Natural killer cell (primary cell): ENCODE measurements at regions not wholly inside any gene's neighbourhood (a gene's known extent, or its start where the extent isn't known, plus 50 kb on each side); places are given as distances from the start of the nearest gene placed in this dataset.

Source experiments
- ATAC-seq, 3 donors: fragments of 150-1000 bp in 2 of 3; fragments of 200-7000 bp in 1 of 3; cut with Tn5 transposase; 1 replicate in 1 of 3; 2 replicates in 2 of 3; pipeline ENCODE4 v1.10.0; 2021; ENCODE audit warnings: mild to moderate bottlenecking in 2 of 3, moderate library complexity in 2 of 3
- DNase-seq, 2 donors: peaks; one replicate each; pipeline versions ENCODE4 v3.0.0 to v3.0.0-alpha.2; 2013 to 2021; ENCODE audit warnings: mixed read lengths in 1 of 2
- H3K27ac ChIP-seq: one replicate; pipeline ENCODE4 v1.5.1; 2013; ENCODE audit warnings: mild to moderate bottlenecking, low read length
- H3K27me3 ChIP-seq: one replicate; pipeline ENCODE4 v1.6.1; 2013; ENCODE audit warnings: low read length; ENCODE audit not compliant: control insufficient read depth, insufficient read depth
- H3K36me3 ChIP-seq: one replicate; pipeline ENCODE4 v1.6.1; 2013; ENCODE audit warnings: low read length; ENCODE audit not compliant: control insufficient read depth, insufficient read depth
- H3K4me1 ChIP-seq: one replicate; pipeline ENCODE4 v1.6.1; 2013; ENCODE audit warnings: low read length; ENCODE audit not compliant: control insufficient read depth, insufficient read depth
- H3K4me3 ChIP-seq: one replicate; pipeline ENCODE4 v1.5.1; 2013; ENCODE audit warnings: low read length
- H3K9me3 ChIP-seq: one replicate; pipeline ENCODE4 v1.6.1; 2013; ENCODE audit warnings: low read length; ENCODE audit not compliant: control insufficient read depth, insufficient read depth
- H3K27ac Mint-ChIP-seq, 2 donors: one replicate each; pipeline ENCODE4 v1.8.0; 2022; ENCODE audit warnings: mild to moderate bottlenecking in 2 of 2, mixed read lengths in 2 of 2, moderate library complexity in 1 of 2
- H3K27me3 Mint-ChIP-seq, 2 donors: one replicate each; pipeline ENCODE4 v1.8.0; 2022; ENCODE audit warnings: low read depth in 2 of 2, mixed read lengths in 2 of 2
- H3K36me3 Mint-ChIP-seq: one replicate; pipeline ENCODE4 v1.8.0; 2022; ENCODE audit warnings: mixed read lengths
- H3K4me1 Mint-ChIP-seq, 2 donors: one replicate each; pipeline ENCODE4 v1.8.0; 2022; ENCODE audit warnings: mixed read lengths in 2 of 2
- H3K4me3 Mint-ChIP-seq: one replicate; pipeline ENCODE4 v1.8.0; 2022; ENCODE audit warnings: mild to moderate bottlenecking, moderate library complexity, mixed read lengths
- H3K9me3 Mint-ChIP-seq, 2 donors: one replicate each; pipeline ENCODE4 v1.8.0; 2022; ENCODE audit warnings: mixed read lengths in 2 of 2
- CTCF ChIP-seq: fragments of 200-600 bp; IDR thresholded peaks from one replicate; pipeline ENCODE4 v1.8.0; 2022; ENCODE audit warnings: antibody characterized with exemption
- WGBS: methylation state at CpG from one replicate; pipeline ENCODE4 v1.1.7; 2013; ENCODE audit warnings: missing lambda C conversion rate; ENCODE audit not compliant: insufficient coverage; 5-methylcytosine and 5-hydroxymethylcytosine counted together
- intact Hi-C: fragments of 100-400 bp; cut with micrococcal nuclease; formaldehyde crosslinking; loops from one replicate; pipeline ENCODE4 v1.14.2; 2022

GRCh38 chr7:13774976-13775375 is 214.5 kb downstream of the ETV1 start:
- no peak overlapping the region for H3K4me3 Mint-ChIP-seq
- ATAC-seq (no peak), DNase-seq (no peak)
- no peaks in the 10 kb centered on the region for H3K9me3 Mint-ChIP-seq
- 92% methylated on average over 2 of the region's 2 CpGs for WGBS
- Histone ChIP-seq H3K27ac (no peak overlapping the region), H3K4me3 (no peak overlapping the region), H3K9me3 (no peaks in the 10 kb centered on the region), H3K36me3 (no peaks in the 10 kb centered on the region), H3K4me1 (no peaks in the 10 kb centered on the region), H3K27me3 (no peaks in the 10 kb centered on the region)
- no peak overlapping the region for H3K27ac Mint-ChIP-seq
- no peaks in the 10 kb centered on the region for H3K36me3 Mint-ChIP-seq
- H3K4me1 Mint-ChIP-seq: no peaks in the 10 kb centered on the region
- no peak for TF ChIP-seq CTCF
- H3K27me3 Mint-ChIP-seq: no peaks in the 10 kb centered on the region
- intact Hi-C loops: no loop called here

- no peak for TF ChIP-seq CTCF
- no peaks in the 10 kb centered on the region for H3K9me3 Mint-ChIP-seq
Measured at GRCh38 chr7:13777242-13777641, 212.2 kb downstream of the ETV1 start.

GRCh38 chr7:13778967-13779366 is 210.5 kb downstream of the ETV1 start:
- no peaks in the 10 kb centered on the region for H3K27me3 Mint-ChIP-seq
- 78% methylated on average over 2 of the region's 2 CpGs for WGBS
- intact Hi-C loops: no loop called here

More at GRCh38 chr7:13777242-13777641, 212.2 kb downstream of the ETV1 start:
- intact Hi-C loops: no loop called here
- H3K36me3 Mint-ChIP-seq: no peaks in the 10 kb centered on the region
- WGBS: 84% methylated on average over 2 of the region's 3 CpGs
- Histone ChIP-seq H3K27ac (no peak overlapping the region), H3K4me3 (no peak overlapping the region), H3K27me3 (no peaks in the 10 kb centered on the region), H3K36me3 (no peaks in the 10 kb centered on the region), H3K4me1 (no peaks in the 10 kb centered on the region), H3K9me3 (no peaks in the 10 kb centered on the region)
- H3K27me3 Mint-ChIP-seq: no peaks in the 10 kb centered on the region
- no peak overlapping the region for H3K27ac Mint-ChIP-seq
- ATAC-seq (no peak), DNase-seq (no peak)
- no peaks in the 10 kb centered on the region for H3K4me1 Mint-ChIP-seq
- H3K4me3 Mint-ChIP-seq: no peak overlapping the region

More at GRCh38 chr7:13778967-13779366, 210.5 kb downstream of the ETV1 start:
- Histone ChIP-seq H3K27ac (no peak overlapping the region), H3K4me1 (no peaks in the 10 kb centered on the region), H3K27me3 (no peaks in the 10 kb centered on the region), H3K9me3 (no peaks in the 10 kb centered on the region), H3K36me3 (no peaks in the 10 kb centered on the region), H3K4me3 (no peak overlapping the region)
- DNase-seq (no peak), ATAC-seq (no peak)
- Mint-ChIP-seq H3K4me3 (no peak overlapping the region), H3K27ac (no peak overlapping the region), H3K4me1 (no peaks in the 10 kb centered on the region), H3K9me3 (no peaks in the 10 kb centered on the region), H3K36me3 (no peaks in the 10 kb centered on the region)
- no peak for TF ChIP-seq CTCF
